Fibroblast of lung (primary cell): ENCODE measurements at regions not wholly inside any gene's neighbourhood (a gene's known extent, or its start where the extent isn't known, plus 50 kb on each side); places are given as distances from the start of the nearest gene placed in this dataset.
A peak's percentile ranks its signal among the peaks of the same experiment; 100 is the strongest.

ENCODE experiments used
- DNase-seq, 2 donors: peaks; one replicate each; pipeline versions ENCODE4 v3.0.0 to v3.0.0-alpha.2; 2010; ENCODE audit warnings: low read depth in 2 of 2
- H2AFZ ChIP-seq: 2 replicates; pipeline ENCODE4 v1.5.1; 2012; ENCODE audit warnings: low read length, control low read depth, inconsistent platforms
- H3K27ac ChIP-seq: 2 replicates; pipeline ENCODE4 v1.5.1; 2011; ENCODE audit warnings: low read length, control low read depth; ENCODE audit not compliant: insufficient read depth
- H3K27me3 ChIP-seq: 2 replicates; pipeline ENCODE4 v1.5.1; 2011; ENCODE audit warnings: mild to moderate bottlenecking, low read length; ENCODE audit not compliant: control insufficient read depth, insufficient read depth
- H3K36me3 ChIP-seq: 2 replicates; pipeline ENCODE4 v1.5.1; 2011; ENCODE audit warnings: low read length; ENCODE audit not compliant: control insufficient read depth, insufficient read depth
- H3K4me1 ChIP-seq: 2 replicates; pipeline ENCODE4 v1.5.1; 2011; ENCODE audit warnings: low read length; ENCODE audit not compliant: control insufficient read depth, insufficient read depth; ENCODE audit errors: extremely low read depth
- H3K4me2 ChIP-seq: 2 replicates; pipeline ENCODE4 v1.5.1; 2011; ENCODE audit warnings: low read length, control low read depth; ENCODE audit not compliant: insufficient read depth; ENCODE audit errors: extremely low read depth
- H3K4me3 ChIP-seq, 4 experiments: fragments of 200-600 bp in 1 of 4; sonication (generic) in 1 of 4; replicated peaks in 1 of 4; 2 replicates each; pipeline ENCODE4 v1.5.1; 2011 to 2016; ENCODE audit warnings: low read length in 4 of 4, low read depth in 3 of 4, mild to moderate bottlenecking in 3 of 4, control low read depth in 2 of 4, inconsistent platforms in 1 of 4, mixed read lengths in 1 of 4; ENCODE audit not compliant: insufficient read depth in 1 of 4; ENCODE audit errors: control extremely low read depth in 1 of 4
- H3K79me2 ChIP-seq: 2 replicates; pipeline ENCODE4 v1.5.1; 2012; ENCODE audit warnings: mild to moderate bottlenecking, low read length, inconsistent platforms; ENCODE audit not compliant: control insufficient read depth, insufficient read depth
- H3K9ac ChIP-seq: 2 replicates; pipeline ENCODE4 v1.5.1; 2011; ENCODE audit warnings: mild to moderate bottlenecking, low read length, control low read depth; ENCODE audit not compliant: insufficient read depth
- H3K9me3 ChIP-seq: 2 replicates; pipeline ENCODE4 v1.5.1; 2012; ENCODE audit warnings: low read depth, low read length; ENCODE audit not compliant: control insufficient read depth, insufficient read depth
- H4K20me1 ChIP-seq: 2 replicates; pipeline ENCODE4 v1.5.1; 2011; ENCODE audit warnings: low read length; ENCODE audit not compliant: control insufficient read depth, insufficient read depth; ENCODE audit errors: extremely low read depth
- CTCF ChIP-seq, 2 donors: IDR thresholded peaks in 1 of 2; conservative IDR thresholded peaks in 1 of 2; 1 replicate in 1 of 2; 2 replicates in 1 of 2; pipeline ENCODE4 v1.5.1; 2011 to 2012; ENCODE audit warnings: low read length in 2 of 2, control low read depth in 1 of 2, inconsistent platforms in 1 of 2, low read depth in 1 of 2, mild to moderate bottlenecking in 1 of 2
- EZH2 ChIP-seq: IDR thresholded peaks from 2 replicates; pipeline ENCODE4 v1.5.1; 2012; ENCODE audit warnings: low read length, control low read depth, mild to moderate bottlenecking; ENCODE audit errors: missing control alignments

- H3K27ac ChIP-seq: no peak overlapping the region
- H3K79me2 ChIP-seq: no peaks in the 10 kb centered on the region
- TF ChIP-seq CTCF (conservative IDR thresholded peaks at IDR 0.05 in 1 of 2, IDR thresholded peaks at IDR 0.05 in 1 of 2; ENCODE audit: low read depth in 1 of 2, low read length in 2 of 2) (no peak), EZH2 (no peak)
- no peaks in the 10 kb centered on the region for H4K20me1 ChIP-seq
- no peaks in the 10 kb centered on the region for H3K27me3 ChIP-seq
- no peak overlapping the region for H3K4me3 ChIP-seq
- no peak overlapping the region for H3K9ac ChIP-seq
- H3K36me3 ChIP-seq: no peaks in the 10 kb centered on the region
- H2AFZ ChIP-seq: no peak overlapping the region
- H3K4me2 ChIP-seq: no peak overlapping the region
- no peak for DNase-seq
- H3K9me3 ChIP-seq: no peaks in the 10 kb centered on the region
- H3K4me1 ChIP-seq: no peaks in the 10 kb centered on the region
Observed at GRCh38 chr3:64985072-64985471, 297.3 kb upstream of the ADAMTS9 start.

DNA sequence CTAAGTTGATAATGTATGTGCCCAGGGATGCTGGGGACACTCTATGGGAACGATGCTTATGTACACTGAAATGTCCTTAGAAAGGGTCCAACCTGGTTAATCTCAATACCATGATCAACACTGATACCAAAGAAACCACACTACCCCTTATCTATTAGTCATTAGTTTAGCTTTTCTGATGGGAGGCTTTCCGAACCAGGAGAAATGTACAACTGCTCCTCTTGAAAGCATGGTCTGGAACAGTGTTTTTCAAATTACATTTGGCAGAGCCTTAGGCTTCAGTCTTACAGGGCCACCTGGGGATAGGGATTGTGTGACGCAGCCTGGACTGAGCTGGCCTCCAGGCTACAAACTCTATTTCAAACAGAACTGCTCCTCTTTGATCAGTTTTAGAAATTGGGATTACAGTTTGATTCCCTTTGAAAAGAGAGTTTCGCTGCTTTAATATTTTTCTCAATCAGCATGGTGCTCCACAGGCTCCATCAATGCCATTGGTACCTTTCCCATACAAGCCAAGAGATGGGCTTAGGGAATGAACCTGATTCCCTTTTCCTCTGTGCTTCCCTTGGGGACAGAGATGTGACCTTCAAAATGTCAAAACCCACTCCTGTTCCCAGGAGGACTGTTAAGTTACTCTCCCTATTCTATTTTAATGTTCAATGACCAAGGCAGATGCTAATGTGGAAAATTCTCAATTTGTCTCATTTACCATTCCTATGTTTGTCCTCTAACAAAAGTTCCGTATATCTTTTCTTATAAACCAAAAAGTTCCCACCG, 296.0 kb upstream of the ADAMTS9 start:
- H3K4me3 ChIP-seq: no peak overlapping the region
- H3K27me3 ChIP-seq: no peaks in the 10 kb centered on the region
- no peaks in the 10 kb centered on the region for H4K20me1 ChIP-seq
- no peaks in the 10 kb centered on the region for H3K9me3 ChIP-seq
- H3K79me2 ChIP-seq: no peaks in the 10 kb centered on the region
- DNase-seq: no peak
- TF ChIP-seq EZH2 (no peak), CTCF (conservative IDR thresholded peaks at IDR 0.05 in 1 of 2, IDR thresholded peaks at IDR 0.05 in 1 of 2; ENCODE audit: low read depth in 1 of 2, low read length in 2 of 2) (no peak)
- no peak overlapping the region for H3K4me2 ChIP-seq
- H3K27ac ChIP-seq: no peak overlapping the region
- H3K4me1 ChIP-seq: no peaks in the 10 kb centered on the region
- H3K36me3 ChIP-seq: no peaks in the 10 kb centered on the region
- no peak overlapping the region for H3K9ac ChIP-seq
- H2AFZ ChIP-seq: no peak overlapping the region

GRCh38 chr3:64977308-64978100, 289.7 kb upstream of the ADAMTS9 start:
- no peaks in the 10 kb centered on the region for H3K4me1 ChIP-seq
- no peaks in the 10 kb centered on the region for H3K36me3 ChIP-seq
- DNase-seq: peak; percentile 36 to 86
- no peaks in the 10 kb centered on the region for H4K20me1 ChIP-seq
- TF ChIP-seq EZH2 (no peak), CTCF (conservative IDR thresholded peaks at IDR 0.05 in 1 of 2, IDR thresholded peaks at IDR 0.05 in 1 of 2; ENCODE audit: low read depth in 1 of 2, low read length in 2 of 2) (no peak)
- H2AFZ ChIP-seq: no peak overlapping the region
- H3K4me3 ChIP-seq: no peak overlapping the region
- no peak overlapping the region for H3K9ac ChIP-seq
- no peaks in the 10 kb centered on the region for H3K9me3 ChIP-seq
- H3K4me2 ChIP-seq: no peak overlapping the region
- H3K27ac ChIP-seq: no peak overlapping the region
- no peaks in the 10 kb centered on the region for H3K79me2 ChIP-seq
- no peaks in the 10 kb centered on the region for H3K27me3 ChIP-seq
